CD1c-positive myeloid dendritic cell (primary cell): ENCODE measurements at regions not wholly inside any gene's neighbourhood (a gene's known extent, or its start where the extent isn't known, plus 50 kb on each side); places are given as distances from the start of the nearest gene placed in this dataset.

Experiments
- DNase-seq: peaks from one replicate; pipeline ENCODE4 v3.0.0-alpha.2; 2016; ENCODE audit errors: extremely low spot score

GRCh38 chrX:113743069-113743468 is 840.8 kb upstream of the HTR2C start:
- no peak for DNase-seq

- no peak for DNase-seq
Measured at GRCh38 chrX:113741744-113742143, 842.1 kb upstream of the HTR2C start.

- no peak for DNase-seq
Measured at GRCh38 chrX:113728937-113729336, 854.9 kb upstream of the HTR2C start.

- DNase-seq, result no peak
Measured at GRCh38 chrX:113726898-113727297, 857.0 kb upstream of the HTR2C start.

- DNase-seq, result no peak
Measured at GRCh38 chrX:113726466-113726865, 857.4 kb upstream of the HTR2C start.

GRCh38 chrX:113726009-113726408 is 857.9 kb upstream of the HTR2C start:
- DNase-seq, result no peak

GRCh38 chrX:113699939-113700338 is 859.3 kb upstream of the AMOT start:
- DNase-seq, result no peak

GRCh38 chrX:113675278-113675677 is 834.6 kb upstream of the AMOT start:
- no peak for DNase-seq

GRCh38 chrX:113651306-113651705 is 810.7 kb upstream of the AMOT start:
- no peak for DNase-seq

- no peak for DNase-seq
Measured at GRCh38 chrX:113644426-113644825, 803.8 kb upstream of the AMOT start.

- no peak for DNase-seq
Measured at GRCh38 chrX:113634565-113634964, 793.9 kb upstream of the AMOT start.

- DNase-seq, result no peak
Measured at GRCh38 chrX:113629326-113629725, 788.7 kb upstream of the AMOT start.

- no peak for DNase-seq
Measured at GRCh38 chrX:113594123-113594841, 753.7 kb upstream of the AMOT start.

GRCh38 chrX:113586281-113586898 is 745.8 kb upstream of the AMOT start:
- no peak for DNase-seq

GRCh38 chrX:113580486-113580885 is 739.9 kb upstream of the AMOT start:
- no peak for DNase-seq

GRCh38 chrX:113558576-113558975 is 717.9 kb upstream of the AMOT start:
- DNase-seq, result no peak

GRCh38 chrX:113551919-113552318 is 711.3 kb upstream of the AMOT start:
- DNase-seq, result no peak

- no peak for DNase-seq
Measured at GRCh38 chrX:113548308-113549015, 707.8 kb upstream of the AMOT start.

GRCh38 chrX:113545040-113545439 is 704.4 kb upstream of the AMOT start:
- no peak for DNase-seq

- no peak for DNase-seq
Measured at GRCh38 chrX:113539599-113540356, 699.1 kb upstream of the AMOT start.

- DNase-seq, result no peak
Measured at GRCh38 chrX:113529426-113530013, 688.9 kb upstream of the AMOT start.

- no peak for DNase-seq
Measured at GRCh38 chrX:113522814-113523213, 682.2 kb upstream of the AMOT start.
